MCF 10A (cell line): ENCODE measurements at regions not wholly inside any gene's neighbourhood (a gene's known extent, or its start where the extent isn't known, plus 50 kb on each side); places are given as distances from the start of the nearest gene placed in this dataset.

ENCODE experiments used
- BruUV-seq: library from RNA; stranded (reverse); fragments of 400-500 nt; replicated peaks from 2 replicates; lab custom pipeline; 2021; lab: Mats Ljungman, UMichigan
- CTCF ChIA-PET: fragments of 300-600 bp; sonication (Branson Sonifier 250); formaldehyde crosslinking; extraction: SDS; loops from one replicate; lab custom pipeline; 2021; ENCODE audit warnings: antibody characterized with exemption, inconsistent platforms; lab: Yijun Ruan, JAX
- POLR2A ChIA-PET: fragments of 300-600, 350-650 bp; sonication (Branson Sonifier 250); formaldehyde crosslinking; extraction: SDS; loops from one replicate; lab custom pipeline; 2020; ENCODE audit warnings: antibody characterized with exemption, inconsistent platforms; lab: Yijun Ruan, JAX
- DNase-seq: peaks from one replicate; pipeline ENCODE4 v3.0.0-alpha.2; 2018; ENCODE audit not compliant: unreplicated experiment
- H3K27ac Mint-ChIP-seq: one replicate; pipeline ENCODE4 v1.8.0; 2022; ENCODE audit warnings: mild to moderate bottlenecking, low read depth, mixed read lengths; ENCODE audit not compliant: unreplicated experiment
- H3K27me3 Mint-ChIP-seq: one replicate; pipeline ENCODE4 v1.8.0; 2022; ENCODE audit warnings: mixed read lengths; ENCODE audit not compliant: insufficient read depth, unreplicated experiment
- H3K36me3 Mint-ChIP-seq: one replicate; pipeline ENCODE4 v1.8.0; 2022; ENCODE audit warnings: mild to moderate bottlenecking, moderate library complexity, mixed read lengths; ENCODE audit not compliant: insufficient read depth, unreplicated experiment
- H3K4me1 Mint-ChIP-seq: one replicate; pipeline ENCODE4 v1.8.0; 2022; ENCODE audit warnings: mixed read lengths; ENCODE audit not compliant: insufficient read depth, unreplicated experiment
- H3K4me3 Mint-ChIP-seq: one replicate; pipeline ENCODE4 v1.8.0; 2022; ENCODE audit warnings: mild to moderate bottlenecking, moderate library complexity, mixed read lengths; ENCODE audit not compliant: unreplicated experiment
- H3K9me3 Mint-ChIP-seq: one replicate; pipeline ENCODE4 v1.8.0; 2022; ENCODE audit warnings: mixed read lengths; ENCODE audit not compliant: unreplicated experiment
- intact Hi-C: fragments of 100-400 bp; cut with micrococcal nuclease; formaldehyde crosslinking; loops from 2 replicates; pipeline ENCODE4 v1.14.1; 2022
- TF ChIP-seq, protein P1 (sequence below): fragments of 200-600 bp; IDR thresholded peaks from one replicate; pipeline ENCODE4 v1.8.0; 2022; ENCODE audit warnings: antibody characterized with exemption, mild to moderate bottlenecking; ENCODE audit not compliant: unreplicated experiment

- Mint-ChIP-seq H3K27me3 (no peaks in the 10 kb centered on the region), H3K27ac (no peak overlapping the region), H3K9me3 (peaks cover 5% of the 10 kb centered on the region), H3K4me3 (no peak overlapping the region), H3K4me1 (no peaks in the 10 kb centered on the region), H3K36me3 (no peaks in the 10 kb centered on the region)
- no TSS peak for BruUV-seq
- intact Hi-C loops: no loop called here
- TF ChIP-seq, protein P1, sequence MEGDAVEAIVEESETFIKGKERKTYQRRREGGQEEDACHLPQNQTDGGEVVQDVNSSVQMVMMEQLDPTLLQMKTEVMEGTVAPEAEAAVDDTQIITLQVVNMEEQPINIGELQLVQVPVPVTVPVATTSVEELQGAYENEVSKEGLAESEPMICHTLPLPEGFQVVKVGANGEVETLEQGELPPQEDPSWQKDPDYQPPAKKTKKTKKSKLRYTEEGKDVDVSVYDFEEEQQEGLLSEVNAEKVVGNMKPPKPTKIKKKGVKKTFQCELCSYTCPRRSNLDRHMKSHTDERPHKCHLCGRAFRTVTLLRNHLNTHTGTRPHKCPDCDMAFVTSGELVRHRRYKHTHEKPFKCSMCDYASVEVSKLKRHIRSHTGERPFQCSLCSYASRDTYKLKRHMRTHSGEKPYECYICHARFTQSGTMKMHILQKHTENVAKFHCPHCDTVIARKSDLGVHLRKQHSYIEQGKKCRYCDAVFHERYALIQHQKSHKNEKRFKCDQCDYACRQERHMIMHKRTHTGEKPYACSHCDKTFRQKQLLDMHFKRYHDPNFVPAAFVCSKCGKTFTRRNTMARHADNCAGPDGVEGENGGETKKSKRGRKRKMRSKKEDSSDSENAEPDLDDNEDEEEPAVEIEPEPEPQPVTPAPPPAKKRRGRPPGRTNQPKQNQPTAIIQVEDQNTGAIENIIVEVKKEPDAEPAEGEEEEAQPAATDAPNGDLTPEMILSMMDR: no peak
- no peak for DNase-seq
- CTCF ChIA-PET: no interaction called here
- POLR2A ChIA-PET: interaction anchor here (0.7 kb wide), 1 partner anchor 617 kb away, joined by 3 read pairs; no protein-coding TSS in a partner anchor
These were observed 486.0 kb upstream of the CTSO start for GRCh38 chr4:156439576-156440200.

DNA sequence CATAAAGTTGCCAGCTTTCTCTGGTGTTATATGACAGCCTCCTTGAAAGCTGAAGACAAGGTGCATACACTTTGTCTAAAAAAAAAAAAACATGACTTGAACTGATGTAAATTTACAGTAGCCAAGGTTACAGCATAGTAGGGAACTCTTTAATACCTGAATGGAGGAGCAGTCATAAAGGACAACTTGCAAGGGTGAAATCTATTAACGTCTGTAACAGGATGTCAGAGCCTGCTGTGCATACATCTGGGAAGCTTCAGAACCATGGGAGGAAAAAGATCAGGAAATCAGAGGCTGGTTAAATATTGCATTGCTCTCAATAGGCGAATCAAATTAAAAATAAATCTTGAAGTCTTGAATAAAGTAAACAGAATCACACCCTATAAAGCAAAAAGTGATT, 484.0 kb upstream of the CTSO start:
- BruUV-seq: no TSS peak
- Mint-ChIP-seq H3K9me3 (no peaks in the 10 kb centered on the region), H3K27me3 (no peaks in the 10 kb centered on the region), H3K36me3 (no peaks in the 10 kb centered on the region), H3K4me3 (no peak overlapping the region), H3K4me1 (no peaks in the 10 kb centered on the region), H3K27ac (no peak overlapping the region)
- ChIA-PET CTCF (no interaction called here), POLR2A (no interaction called here)
- no peak for DNase-seq
- TF ChIP-seq, protein P1: no peak
- intact Hi-C loops: no loop called here

- ChIA-PET POLR2A (interaction anchor here (1.4 kb wide), 1 partner anchor 9 kb away, joined by 3 read pairs; no protein-coding TSS in a partner anchor), CTCF (interaction anchor here (0.6 kb wide), 1 partner anchor 112 kb away, joined by 3 read pairs; no protein-coding TSS in a partner anchor)
These were observed 468.9 kb upstream of the CTSO start for GRCh38 chr4:156422576-156422975.

DNA sequence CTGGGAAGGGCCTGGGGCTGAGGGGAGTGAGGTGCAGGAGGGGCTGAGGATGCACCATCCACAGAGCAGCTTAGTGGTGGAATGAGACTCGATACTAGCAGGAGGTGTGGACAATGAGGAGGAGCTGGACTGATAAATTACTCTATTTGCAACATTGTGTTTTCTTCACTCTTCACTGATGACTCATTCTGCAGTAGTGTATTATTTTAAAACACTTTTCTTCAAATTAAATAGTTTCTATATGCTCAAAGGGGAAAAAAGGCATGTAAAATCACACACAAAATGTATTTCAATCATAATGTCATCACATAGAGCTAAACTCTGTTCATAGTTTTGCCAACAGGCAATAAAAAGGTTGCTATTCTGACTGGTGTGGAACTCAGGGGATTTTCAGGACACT, 467.0 kb upstream of the CTSO start:
- intact Hi-C loops: no loop called here
- no TSS peak for BruUV-seq
- no peak overlapping the region for H3K27ac Mint-ChIP-seq
- H3K9me3 Mint-ChIP-seq: no peaks in the 10 kb centered on the region
- TF ChIP-seq, protein P1: no peak
- POLR2A ChIA-PET: interaction anchor here (0.7 kb wide), 1 partner anchor 26 kb away, joined by 4 read pairs; no protein-coding TSS in a partner anchor
- no peaks in the 10 kb centered on the region for H3K27me3 Mint-ChIP-seq
- no peak overlapping the region for H3K4me3 Mint-ChIP-seq
- H3K4me1 Mint-ChIP-seq: peaks cover 25% of the 10 kb centered on the region
- CTCF ChIA-PET: no interaction called here
- DNase-seq: peak; percentile 16
- no peaks in the 10 kb centered on the region for H3K36me3 Mint-ChIP-seq

More at GRCh38 chr4:156422576-156422975, 468.9 kb upstream of the CTSO start:
- intact Hi-C loops: no loop called here
- Mint-ChIP-seq H3K4me1 (peaks cover 25% of the 10 kb centered on the region), H3K27me3 (no peaks in the 10 kb centered on the region), H3K36me3 (no peaks in the 10 kb centered on the region), H3K27ac (no peak overlapping the region), H3K4me3 (no peak overlapping the region), H3K9me3 (no peaks in the 10 kb centered on the region)
- no peak for DNase-seq
- no TSS peak for BruUV-seq
- TF ChIP-seq, protein P1: no peak
